NCI-H524 treated with DMSO at 0.1 percent for 48 hours (cell line): ENCODE measurements at regions not wholly inside any gene's neighbourhood (a gene's known extent, or its start where the extent isn't known, plus 50 kb on each side); places are given as distances from the start of the nearest gene placed in this dataset.
"Not testable (repeated sequence)": the region's sequence is repeated elsewhere in the genome, so short reads cannot be mapped to it uniquely, and the experiment has no call there.

Experiments
- DNase-seq: peaks from one replicate; lab custom pipeline; 2025; lab: John Stamatoyannopoulos, UW

DNA sequence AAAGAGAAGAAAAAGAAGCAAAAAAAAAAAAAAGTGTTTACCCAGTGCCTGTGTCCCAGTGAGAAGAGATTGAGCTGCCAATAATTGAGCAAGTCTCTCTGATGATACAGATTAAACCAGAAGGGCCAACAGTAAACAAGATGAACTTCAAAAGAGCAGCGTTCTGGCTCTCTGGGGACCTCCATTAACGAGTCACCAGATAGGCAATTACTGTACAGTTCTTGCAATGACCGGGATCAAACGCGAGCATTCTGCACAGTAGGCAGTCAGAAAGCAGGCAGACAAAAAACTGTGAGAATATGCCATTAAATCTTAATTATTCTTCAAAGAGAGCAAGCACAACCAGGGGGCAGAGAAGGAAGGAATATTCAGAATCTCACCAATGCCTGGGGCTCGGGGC, 626.1 kb downstream of the TMEM114 start:
- no peak for DNase-seq

DNA sequence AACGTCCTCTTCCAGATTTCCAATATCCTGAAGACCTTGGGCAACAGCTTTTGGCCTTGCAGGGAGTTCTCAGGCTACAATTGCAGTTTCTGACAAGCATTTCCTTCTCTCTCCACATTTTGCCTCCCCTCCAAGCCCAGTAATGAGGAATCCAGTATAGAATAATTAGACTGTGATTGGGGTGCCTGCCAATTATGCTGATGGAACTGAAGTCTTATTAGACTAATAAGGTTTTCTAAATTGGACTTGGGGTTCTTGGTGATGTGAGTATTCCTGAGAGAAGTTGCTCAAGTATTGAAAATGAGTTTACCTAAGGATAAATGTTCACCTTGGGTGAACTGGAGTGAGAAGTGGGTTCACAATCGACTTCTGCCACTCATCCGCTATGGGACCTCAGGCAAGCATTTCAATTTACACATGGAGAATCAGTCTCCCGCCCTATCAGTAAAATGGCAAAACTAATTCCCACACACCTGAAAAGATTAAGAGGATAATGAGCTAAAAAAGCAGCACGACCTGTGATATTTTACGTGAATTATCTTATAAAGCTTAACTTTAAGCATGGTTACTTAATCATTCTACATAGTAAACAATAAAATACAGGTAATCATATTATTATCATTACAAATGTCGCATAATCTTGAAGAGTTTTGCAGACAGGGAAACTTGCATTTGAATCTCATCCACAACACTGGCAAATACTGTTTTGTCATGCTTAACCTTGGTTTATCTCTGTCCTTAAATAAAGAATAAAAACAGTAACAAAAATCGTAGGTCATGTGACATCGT, 628.0 kb downstream of the TMEM114 start:
- DNase-seq: no peak

DNA sequence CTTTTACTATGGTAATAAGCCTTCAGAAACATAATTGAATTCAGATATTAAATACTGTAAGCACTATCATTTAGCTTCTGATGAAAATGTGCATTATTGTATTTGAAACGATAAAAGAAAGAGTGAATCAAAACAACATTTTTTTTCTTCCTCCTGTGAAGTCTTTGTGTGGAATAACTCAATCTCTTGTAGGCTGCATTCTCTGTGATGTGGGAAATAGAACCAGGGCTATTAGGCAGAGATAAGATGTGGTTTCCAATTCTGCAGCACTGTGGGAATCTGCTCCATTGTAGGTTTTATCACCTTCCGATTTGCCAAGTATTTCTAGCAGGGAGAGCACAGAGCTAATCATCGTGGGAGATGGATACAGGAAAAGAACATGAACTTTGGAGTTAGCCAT, 624.5 kb downstream of the RBFOX1 start:
- DNase-seq: no peak

DNA sequence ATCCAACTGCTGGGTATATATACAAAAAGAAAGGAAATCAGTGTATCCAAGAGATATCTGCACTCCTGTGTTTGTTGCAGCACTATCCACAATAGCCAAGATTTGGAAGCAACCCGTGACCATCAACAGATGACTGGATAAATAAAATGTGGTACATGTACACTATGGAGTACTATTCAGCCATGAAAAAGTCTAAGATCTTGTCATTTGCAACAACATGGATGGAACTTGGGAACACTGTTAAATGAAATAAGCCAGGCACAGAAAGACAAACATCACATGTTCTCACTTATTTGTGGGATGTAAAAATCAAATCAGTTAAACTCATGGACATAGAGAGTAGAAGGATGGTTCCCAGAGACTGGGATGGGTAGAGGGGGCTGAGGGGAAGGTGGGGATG, 620.7 kb downstream of the RBFOX1 start:
- DNase-seq: no peak

DNA sequence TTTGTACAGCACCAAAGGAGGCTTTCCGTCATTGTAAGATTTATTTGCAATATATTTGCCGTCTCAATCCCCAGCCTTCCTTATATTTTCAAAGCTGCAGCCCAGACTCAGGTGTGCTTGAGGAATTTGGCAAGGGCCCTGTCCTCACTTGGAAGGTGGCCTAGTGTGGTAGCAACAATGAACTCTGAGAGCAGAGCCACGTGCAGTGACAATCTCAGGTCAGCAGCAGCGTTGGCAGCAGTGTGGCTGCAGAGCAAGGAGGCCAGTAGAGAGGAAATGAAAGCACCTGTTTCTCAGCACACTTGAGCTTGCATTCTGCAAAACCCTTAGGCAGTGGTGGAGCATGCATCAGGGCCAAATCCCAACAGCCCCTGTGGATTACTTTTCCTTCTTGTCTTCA, 613.5 kb downstream of the RBFOX1 start:
- DNase-seq: no peak

DNA sequence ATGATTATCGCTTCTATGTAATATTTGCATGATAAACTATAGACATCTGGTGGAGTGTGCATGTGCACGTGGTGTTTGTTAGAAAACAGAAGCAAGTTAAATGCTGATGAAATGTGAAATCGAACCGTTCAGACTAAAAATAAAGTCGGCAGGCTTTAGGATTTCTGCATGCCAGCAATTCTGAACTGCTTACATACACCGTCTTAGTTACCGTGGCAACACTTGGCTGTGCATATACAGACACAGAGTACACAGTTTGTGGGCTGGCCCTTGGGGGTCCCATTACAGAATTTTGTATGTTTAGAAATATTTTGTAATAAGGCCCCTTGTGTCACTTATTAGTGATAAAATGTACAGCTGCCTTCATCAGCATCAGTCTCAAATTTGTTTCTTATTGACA, 605.5 kb downstream of the RBFOX1 start:
- no peak for DNase-seq

DNA sequence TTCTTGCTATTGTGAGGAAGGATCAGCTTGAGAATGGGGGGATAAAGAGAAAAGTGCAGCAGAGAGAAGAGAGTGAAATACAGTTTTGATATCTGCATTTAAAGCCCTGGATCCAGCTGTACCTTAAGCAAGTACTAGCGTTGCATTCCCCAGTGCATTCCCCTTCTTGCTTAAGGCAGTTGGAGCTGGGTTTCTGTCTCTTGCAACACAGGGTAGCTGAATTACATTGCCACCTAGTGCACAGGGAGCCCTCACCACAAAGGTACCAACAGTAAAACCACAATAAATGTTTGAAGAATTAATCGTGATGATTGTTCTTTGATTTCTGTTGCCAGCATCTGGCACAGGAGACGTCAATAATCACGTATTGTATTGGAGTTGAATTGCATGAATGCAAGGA, 588.7 kb downstream of the RBFOX1 start:
- DNase-seq: no peak

DNA sequence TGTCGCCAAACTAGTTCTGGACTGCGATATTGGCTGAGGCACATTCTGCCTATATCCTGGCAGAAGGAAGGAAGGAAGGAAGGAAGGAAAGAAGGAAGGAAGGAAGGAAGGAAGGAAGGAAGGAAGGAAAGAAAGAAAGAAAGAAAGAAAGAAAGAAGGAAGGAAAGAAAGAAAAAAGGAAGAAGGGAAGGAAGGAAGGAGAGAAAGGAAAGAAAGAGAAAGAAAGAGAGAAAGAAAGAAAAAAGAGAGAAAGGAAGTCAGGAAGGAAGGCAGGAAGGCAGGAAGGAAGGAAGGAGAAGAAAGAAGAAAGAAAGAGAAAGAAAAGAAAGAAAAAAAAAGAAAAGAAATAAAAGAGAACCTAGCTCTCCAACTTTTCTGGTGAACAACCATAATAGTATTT, 587.1 kb downstream of the RBFOX1 start:
- no peak for DNase-seq

DNA sequence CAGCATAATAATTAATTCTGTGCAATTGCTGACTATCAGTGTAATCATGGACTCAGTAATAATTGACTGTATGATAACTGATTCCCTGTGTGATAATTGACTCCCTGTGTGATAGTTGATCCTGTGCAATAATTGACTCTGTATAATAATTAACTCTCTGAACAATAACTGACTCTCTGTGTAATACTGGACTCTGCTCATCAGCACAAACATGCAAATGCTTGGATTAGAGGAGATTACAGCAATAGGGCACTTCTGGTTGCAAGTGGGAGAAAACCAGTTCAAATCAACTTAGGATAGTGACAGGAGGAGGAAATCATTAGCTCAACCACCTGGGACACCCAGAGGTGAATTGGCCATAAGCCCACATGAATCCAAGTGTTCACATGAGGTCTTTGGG, 582.1 kb downstream of the RBFOX1 start:
- DNase-seq: no peak

DNA sequence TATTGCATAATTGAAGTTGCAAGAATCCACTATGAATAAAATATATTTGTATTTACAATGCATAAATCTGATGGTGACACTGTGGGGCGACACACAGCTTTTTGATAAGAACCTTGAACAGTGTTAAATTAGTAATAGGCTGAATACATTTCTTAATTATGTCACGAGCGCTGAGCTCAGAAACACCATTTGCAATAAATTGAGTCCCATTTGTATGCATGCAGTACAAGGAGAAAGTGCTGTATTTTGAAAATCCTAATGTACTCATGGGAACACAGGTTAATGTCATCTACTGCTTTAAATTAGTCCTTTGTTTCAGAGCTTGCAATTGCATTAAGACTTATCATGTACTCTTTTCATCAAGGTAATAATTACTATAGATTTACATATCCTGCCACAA, 579.5 kb downstream of the RBFOX1 start:
- DNase-seq: no peak

DNA sequence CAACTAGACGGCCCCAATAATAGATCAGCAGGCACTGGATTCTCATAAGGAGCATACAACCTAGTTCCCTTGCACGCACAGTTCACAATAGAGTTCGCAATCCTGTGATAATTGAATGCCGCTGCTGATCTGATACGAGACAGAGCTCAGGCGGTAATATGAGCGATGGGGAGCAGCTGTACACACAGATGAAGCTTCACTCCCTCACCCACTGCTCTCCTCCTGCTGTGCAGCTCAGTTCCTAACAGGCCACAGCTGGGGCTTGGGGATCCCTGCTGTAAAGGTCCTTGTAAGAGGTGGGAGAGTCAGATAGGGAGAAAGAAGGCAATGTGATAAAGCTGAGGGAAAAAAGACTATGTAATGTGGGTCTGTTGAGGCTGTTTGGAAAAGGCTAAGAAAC, 577.5 kb downstream of the RBFOX1 start:
- no peak for DNase-seq

DNA sequence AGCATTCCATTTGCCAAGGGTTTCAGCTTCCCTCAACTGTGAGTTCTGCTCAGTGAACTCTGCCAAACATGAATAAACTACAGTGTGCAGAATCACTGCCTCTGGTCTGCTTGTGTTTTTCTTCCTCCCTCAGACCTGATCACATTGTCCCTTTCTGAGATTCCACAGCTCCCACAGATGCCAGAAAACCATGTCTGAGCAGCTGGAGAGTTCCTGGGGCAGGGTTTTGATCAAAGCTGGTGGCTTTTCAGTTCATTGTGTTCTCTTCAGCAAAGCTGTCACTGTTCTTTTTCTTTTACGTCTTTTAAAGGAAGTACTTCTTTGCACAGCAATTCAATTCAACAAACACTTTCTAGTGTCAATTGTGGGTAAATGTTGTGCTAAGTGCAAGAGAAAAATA, 555.8 kb downstream of the RBFOX1 start:
- no peak for DNase-seq

DNA sequence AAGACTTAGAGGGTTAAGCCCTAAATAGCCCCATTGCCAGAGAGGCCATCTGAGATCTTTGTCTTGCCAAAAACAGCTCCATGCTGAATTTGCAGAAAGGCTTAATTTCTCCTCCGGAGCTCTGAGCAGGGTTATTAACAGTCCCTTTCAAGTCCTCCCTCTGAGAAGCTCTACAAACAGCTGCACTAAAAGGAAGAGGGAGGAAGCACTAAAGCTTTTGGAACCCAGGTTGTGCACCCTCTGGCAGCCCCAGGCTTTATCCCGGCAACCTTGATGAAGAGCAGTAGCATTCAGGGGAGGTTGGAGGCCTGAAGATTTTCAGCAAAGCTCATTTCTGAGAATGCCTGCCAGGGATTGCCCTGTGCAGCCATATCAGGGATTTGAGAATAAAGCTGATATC, 554.7 kb downstream of the RBFOX1 start:
- no peak for DNase-seq

DNA sequence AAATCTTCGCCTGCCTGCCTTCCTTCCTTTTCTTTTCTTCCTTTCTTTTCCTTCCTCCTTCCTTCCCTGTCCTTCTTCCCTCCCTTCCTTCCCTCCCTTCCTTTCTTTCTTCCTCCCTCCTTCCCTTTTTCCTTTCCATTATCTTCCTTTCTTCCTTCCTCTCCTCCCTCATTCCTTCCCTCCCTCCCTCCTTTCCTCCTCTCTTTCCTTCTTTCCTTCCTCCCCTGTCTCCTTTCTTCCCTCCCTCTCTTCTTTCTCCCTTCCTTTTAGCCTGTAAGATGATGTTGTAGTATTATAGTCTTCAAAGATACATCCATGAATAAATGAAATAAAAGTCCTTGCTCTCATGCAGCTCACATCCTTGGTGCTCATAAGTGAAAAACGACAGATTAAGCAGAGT, 539.3 kb downstream of the RBFOX1 start:
- DNase-seq: no peak

DNA sequence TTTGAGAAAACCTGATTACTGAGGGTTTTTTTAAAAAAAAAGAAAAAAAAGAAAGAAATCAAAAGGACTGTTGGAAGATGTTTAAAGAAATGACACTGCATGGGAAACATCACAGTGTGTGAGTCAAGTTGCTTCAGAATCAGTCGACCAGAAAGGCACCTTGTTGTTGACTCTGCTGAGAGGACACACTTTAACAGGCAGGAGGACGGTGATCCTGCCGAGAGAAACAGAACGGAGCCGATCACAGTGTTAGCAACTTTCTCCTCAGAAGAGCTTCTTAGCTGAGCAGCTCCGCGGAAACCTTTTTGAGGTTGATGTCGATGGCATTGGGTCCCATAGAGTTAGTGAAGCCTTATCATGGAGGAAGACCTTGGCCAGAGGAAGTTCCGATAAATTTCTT, 538.7 kb downstream of the RBFOX1 start:
- no peak for DNase-seq

DNA sequence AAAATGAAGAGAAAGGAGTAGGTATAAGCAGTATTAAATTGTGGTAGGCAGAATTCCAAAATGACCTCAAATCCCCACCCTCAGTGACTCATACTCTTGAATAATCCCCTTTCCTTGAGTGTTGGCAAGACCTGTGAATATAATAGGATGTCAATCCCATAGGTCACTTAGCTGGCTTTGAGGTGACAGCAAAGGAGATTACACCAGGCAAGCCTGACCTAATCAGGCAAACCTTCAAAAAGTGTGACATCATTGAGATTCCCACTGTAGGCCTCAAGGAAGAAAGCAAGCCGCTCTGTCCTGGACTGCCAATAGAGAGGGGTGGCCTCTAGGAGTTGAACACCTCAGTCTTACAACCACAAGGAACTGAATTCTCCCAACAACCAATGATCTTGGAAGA, 535.2 kb downstream of the RBFOX1 start:
- DNase-seq: no peak

DNA sequence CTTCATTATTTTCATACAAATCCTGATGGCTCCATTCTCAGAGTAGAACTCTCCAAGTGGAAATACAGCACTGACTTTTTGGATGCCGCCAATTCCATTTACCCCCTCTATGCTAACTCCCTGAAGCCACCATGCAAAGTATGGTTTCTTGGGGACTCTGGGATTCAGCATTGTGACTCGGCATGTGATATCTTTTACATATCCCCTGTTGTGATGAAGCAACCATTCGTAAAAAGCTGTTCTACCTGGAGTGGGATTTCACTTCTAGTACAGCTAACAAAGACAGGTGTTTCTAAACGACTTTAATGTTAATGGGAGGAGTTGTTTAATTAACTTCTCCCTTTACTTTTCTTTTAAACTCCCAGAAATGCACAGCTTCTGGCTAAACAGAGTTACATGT, 533.5 kb downstream of the RBFOX1 start:
- DNase-seq: no peak

DNA sequence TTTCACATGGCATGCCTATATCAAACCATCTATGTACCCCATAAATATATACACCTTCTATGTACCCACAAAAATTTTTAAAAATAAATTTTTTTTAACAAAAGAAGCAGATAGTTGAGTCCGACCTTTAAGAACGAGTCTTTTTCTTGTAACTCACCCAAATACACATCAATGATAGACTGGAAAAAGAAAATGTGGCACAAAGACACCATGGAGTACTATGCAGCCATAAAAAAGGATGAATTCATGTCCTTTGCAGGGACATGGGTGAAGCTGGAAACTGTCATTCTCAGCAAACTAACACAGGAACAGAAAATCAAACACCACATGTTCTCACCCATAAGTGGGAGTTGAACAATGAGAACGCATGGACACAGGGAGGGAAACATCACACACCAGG, 532.7 kb downstream of the RBFOX1 start:
- not testable (repeated sequence) for DNase-seq

DNA sequence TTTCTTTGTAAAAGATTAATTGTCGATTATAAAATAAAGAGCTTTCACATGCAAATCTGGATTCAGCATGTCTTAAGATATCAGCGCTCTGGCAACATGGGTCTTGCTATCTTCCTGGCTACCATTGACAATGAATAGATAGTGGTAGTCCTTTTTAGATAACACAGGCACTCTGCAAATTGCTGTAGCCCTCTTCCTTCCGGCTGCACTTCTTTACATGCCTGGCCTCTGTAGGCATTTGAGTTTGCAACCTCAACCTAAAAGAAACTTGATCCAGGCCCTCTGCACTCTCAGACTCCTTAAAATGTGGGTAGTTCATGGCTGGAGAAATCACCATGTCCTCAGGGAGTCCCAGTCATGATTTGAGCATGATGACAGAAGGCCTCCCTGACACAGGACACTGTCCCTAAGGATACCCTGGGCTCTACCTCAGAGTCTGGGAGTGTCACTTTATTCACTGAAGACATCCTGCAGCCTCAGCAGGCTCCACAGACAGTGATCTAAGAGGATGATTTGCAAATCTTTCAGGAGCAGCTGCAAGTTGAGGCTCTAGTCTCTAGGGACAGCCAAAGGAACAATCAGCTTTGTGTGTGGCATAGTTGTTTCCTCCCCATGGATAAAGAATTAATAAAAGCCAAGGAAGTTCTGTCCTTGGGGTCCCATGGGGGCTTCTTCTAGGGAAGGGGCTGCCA, 529.4 kb downstream of the RBFOX1 start:
- no peak for DNase-seq

DNA sequence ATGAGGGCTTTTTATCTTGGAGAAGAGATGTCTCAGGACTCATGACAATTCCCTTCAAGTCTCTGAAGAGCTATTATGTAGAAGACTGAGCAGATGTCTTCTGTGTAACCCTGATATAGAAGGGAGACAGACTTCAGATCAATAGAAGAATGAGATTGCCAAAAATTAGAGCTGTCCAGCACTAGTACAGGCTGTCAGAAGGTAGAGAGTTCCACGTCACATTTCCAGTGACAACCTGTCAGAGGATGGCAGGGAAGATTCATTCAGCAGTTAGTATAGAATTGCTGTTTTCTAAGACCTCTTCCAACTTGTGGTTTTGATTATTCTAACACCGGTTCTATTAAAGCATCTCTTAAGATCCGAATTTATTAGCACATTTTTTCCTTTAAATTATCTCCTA, 520.6 kb downstream of the RBFOX1 start:
- no peak for DNase-seq

DNA sequence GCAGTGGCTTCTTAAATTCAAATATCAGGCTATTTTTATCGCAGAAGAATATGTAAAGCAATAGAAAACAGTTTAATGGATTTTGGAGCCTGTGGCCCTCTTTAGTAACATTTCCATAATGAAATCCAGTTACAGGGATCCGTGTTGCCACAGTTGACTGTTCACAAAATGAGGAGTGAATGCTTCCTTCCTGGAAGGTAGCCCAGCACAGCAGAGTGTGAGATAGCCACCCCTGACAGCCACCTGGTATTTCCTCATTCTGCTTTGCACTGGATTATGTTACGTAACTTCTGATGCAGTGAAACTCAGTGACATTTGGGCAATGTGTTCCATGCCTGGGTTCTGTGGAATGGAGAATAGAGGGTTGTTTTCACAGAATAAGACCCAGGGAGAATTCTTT, 517.2 kb downstream of the RBFOX1 start:
- DNase-seq: no peak

DNA sequence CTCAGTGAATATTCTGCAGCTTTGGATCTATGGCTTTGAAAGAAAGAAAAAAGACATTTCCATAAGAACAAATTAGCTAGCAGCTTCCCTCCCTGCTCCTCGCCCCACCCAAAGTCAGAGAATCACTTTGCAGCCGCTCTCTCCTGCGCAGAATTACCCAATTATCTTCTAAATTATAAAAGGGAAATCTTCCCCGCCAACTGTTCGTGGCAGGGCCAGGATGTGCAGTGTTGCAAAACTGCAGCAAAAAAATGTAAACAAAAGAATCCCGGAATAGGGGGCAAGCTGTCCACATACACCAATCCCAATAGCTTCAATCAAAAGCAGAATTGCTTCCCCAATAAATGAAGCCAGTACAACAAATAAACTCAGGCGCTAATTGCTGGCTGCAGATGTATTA, 510.6 kb downstream of the RBFOX1 start:
- no peak for DNase-seq

DNA sequence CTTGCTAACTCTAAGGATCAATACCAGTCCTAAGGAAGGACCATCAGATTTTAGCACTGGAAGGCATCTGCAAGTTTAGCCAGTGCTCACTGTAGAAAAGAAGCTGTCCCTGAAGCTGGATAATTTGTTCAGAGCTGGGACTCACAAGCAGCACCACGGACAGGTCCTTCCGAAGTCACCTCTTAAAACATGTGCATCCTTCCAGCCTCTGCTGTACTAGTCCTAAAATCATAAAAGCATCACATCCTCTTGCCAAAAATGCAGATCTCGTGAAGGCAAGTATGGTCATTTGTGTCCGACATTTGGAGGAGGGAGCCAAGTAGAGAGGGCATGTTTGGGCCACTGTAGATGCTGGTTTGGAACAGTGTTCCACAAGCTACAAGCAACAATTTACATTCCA, 506.9 kb downstream of the RBFOX1 start:
- DNase-seq: no peak
